Loucy (cell line): ENCODE measurements at regions not wholly inside any gene's neighbourhood (a gene's known extent, or its start where the extent isn't known, plus 50 kb on each side); places are given as distances from the start of the nearest gene placed in this dataset.

ENCODE experiments used
- H2AFZ ChIP-seq: fragments of 200-600 bp; sonication (generic); 2 replicates; pipeline ENCODE4 v1.6.0; 2016; ENCODE audit warnings: antibody characterized with exemption, mild to moderate bottlenecking, low read length, moderate library complexity
- H3F3A ChIP-seq: fragments of 200-600 bp; 2 replicates; pipeline ENCODE4 v1.6.0; 2016; ENCODE audit warnings: antibody characterized with exemption, low read depth, mild to moderate bottlenecking
- H3K27me3 ChIP-seq: fragments of 200-600 bp; sonication (generic); 2 replicates; pipeline ENCODE4 v1.6.1; 2014; ENCODE audit warnings: low read length, mild to moderate bottlenecking; ENCODE audit not compliant: insufficient read depth, poor library complexity, severe bottlenecking
- H3K36me3 ChIP-seq: fragments of 200-600 bp; sonication (generic); 2 replicates; pipeline ENCODE4 v1.6.1; 2016; ENCODE audit warnings: low read length; ENCODE audit not compliant: insufficient read depth
- H3K4me1 ChIP-seq: fragments of 200-600 bp; sonication (generic); 2 replicates; pipeline ENCODE4 v1.5.1; 2014; ENCODE audit warnings: low read length, mild to moderate bottlenecking; ENCODE audit not compliant: insufficient read depth, poor library complexity, severe bottlenecking
- H3K4me2 ChIP-seq: fragments of 200-600 bp; sonication (generic); 2 replicates; pipeline ENCODE4 v1.6.0; 2014; ENCODE audit warnings: antibody characterized with exemption, low read length, low read depth, mild to moderate bottlenecking; ENCODE audit not compliant: poor library complexity, severe bottlenecking
- H3K4me3 ChIP-seq: fragments of 200-600 bp; sonication (generic); 2 replicates; pipeline ENCODE4 v1.5.1; 2014; ENCODE audit warnings: low read length, mild to moderate bottlenecking, mixed read lengths; ENCODE audit not compliant: poor library complexity, severe bottlenecking
- H3K79me2 ChIP-seq: fragments of 200-600 bp; sonication (generic); 2 replicates; pipeline ENCODE4 v1.6.1; 2014; ENCODE audit warnings: low read length; ENCODE audit not compliant: insufficient read depth
- H3K9ac ChIP-seq: fragments of 200-600 bp; sonication (generic); 2 replicates; pipeline ENCODE4 v1.6.0; 2014; ENCODE audit warnings: mild to moderate bottlenecking, low read depth, low read length, moderate library complexity; ENCODE audit not compliant: poor library complexity, severe bottlenecking
- H3K9me2 ChIP-seq: fragments of 200-600 bp; sonication (generic); replicated peaks from 2 replicates; pipeline ENCODE4 v1.6.1; 2016; ENCODE audit warnings: low read depth, low read length, mixed read lengths
- H3K9me3 ChIP-seq: fragments of 200-600 bp; sonication (generic); 2 replicates; pipeline ENCODE4 v1.6.1; 2014; ENCODE audit warnings: mild to moderate bottlenecking, antibody characterized with exemption, low read length, low read depth; ENCODE audit not compliant: insufficient read depth
- H4K20me1 ChIP-seq: fragments of 200-600 bp; sonication (generic); 2 replicates; pipeline ENCODE4 v1.6.0; 2014; ENCODE audit warnings: antibody characterized with exemption, low read length, mild to moderate bottlenecking; ENCODE audit not compliant: insufficient read depth, poor library complexity, severe bottlenecking
- CTCF ChIP-seq: fragments of 200-600 bp; sonication (generic); conservative IDR thresholded peaks from 2 replicates; pipeline ENCODE4 v1.5.1; 2014; ENCODE audit warnings: mild to moderate bottlenecking, antibody characterized with exemption, low read length
- EZH2phosphoT487 ChIP-seq: fragments of 200-600 bp; IDR thresholded peaks from 2 replicates; pipeline ENCODE4 v1.6.1; 2018; ENCODE audit warnings: antibody characterized with exemption, mild to moderate bottlenecking, moderate library complexity, borderline replicate concordance

- Histone ChIP-seq H3K4me2 (no peak overlapping the region), H3K9ac (no peak overlapping the region), H3K27me3 (no peaks in the 10 kb centered on the region), H3K79me2 (no peaks in the 10 kb centered on the region), H4K20me1 (no peaks in the 10 kb centered on the region), H3K4me1 (no peaks in the 10 kb centered on the region), H3F3A (no peaks in the 10 kb centered on the region), H3K9me3 (peaks cover 7% of the 10 kb centered on the region; the same call in 1 of the 2 replicates), H3K36me3 (no peaks in the 10 kb centered on the region), H3K4me3 (no peak overlapping the region), H2AFZ (no peak overlapping the region), H3K9me2 (no peaks in the 10 kb centered on the region)
- TF ChIP-seq EZH2phosphoT487 (no peak), CTCF (no peak)
Measured at GRCh38 chr11:70550456-70551195, 152.3 kb downstream of the CTTN start.

- Histone ChIP-seq H3K9me2 (no peaks in the 10 kb centered on the region), H3F3A (no peaks in the 10 kb centered on the region), H3K4me3 (no peak overlapping the region), H2AFZ (no peak overlapping the region), H3K4me1 (no peaks in the 10 kb centered on the region), H3K27me3 (no peaks in the 10 kb centered on the region), H3K9me3 (peaks cover 7% of the 10 kb centered on the region; the same call in 1 of the 2 replicates), H3K79me2 (no peaks in the 10 kb centered on the region), H3K36me3 (no peaks in the 10 kb centered on the region), H4K20me1 (no peaks in the 10 kb centered on the region), H3K9ac (no peak overlapping the region), H3K4me2 (no peak overlapping the region)
- no peak for TF ChIP-seq CTCF
- TF ChIP-seq EZH2phosphoT487 = no peak
Measured at GRCh38 chr11:70551351-70552166, 153.2 kb downstream of the CTTN start.

GRCh38 chr11:70552167-70553150 lies 154.1 kb downstream of the CTTN start:
- Histone ChIP-seq H3K9me2 (no peaks in the 10 kb centered on the region), H3K4me2 (no peak overlapping the region), H3K4me3 (no peak overlapping the region), H3K9me3 (peaks cover 7% of the 10 kb centered on the region; the same call in 1 of the 2 replicates), H3K9ac (no peak overlapping the region), H2AFZ (no peak overlapping the region), H3K4me1 (no peaks in the 10 kb centered on the region), H4K20me1 (no peaks in the 10 kb centered on the region), H3K79me2 (no peaks in the 10 kb centered on the region), H3K27me3 (no peaks in the 10 kb centered on the region), H3F3A (no peaks in the 10 kb centered on the region), H3K36me3 (no peaks in the 10 kb centered on the region)
- no peak for TF ChIP-seq EZH2phosphoT487
- TF ChIP-seq CTCF = no peak
